Suprapubic skin (tissue), 4 donors: ENCODE measurements at regions not wholly inside any gene's neighbourhood (a gene's known extent, or its start where the extent isn't known, plus 50 kb on each side); places are given as distances from the start of the nearest gene placed in this dataset.

Source experiments
- DNase-seq, 2 donors: peaks; one replicate each; pipeline ENCODE4 v3.0.0-alpha.2; 2019; ENCODE audit warnings: low spot score in 2 of 2
- H3K27ac ChIP-seq: fragments of 200-600 bp; sonication (generic); one replicate; pipeline ENCODE4 v1.5.1; 2019
- H3K27me3 ChIP-seq: fragments of 200-600 bp; sonication (generic); one replicate; pipeline ENCODE4 v1.5.1; 2019
- H3K36me3 ChIP-seq: fragments of 200-600 bp; sonication (generic); one replicate; pipeline ENCODE4 v1.5.1; 2019
- H3K4me1 ChIP-seq: fragments of 200-600 bp; sonication (generic); one replicate; pipeline ENCODE4 v1.5.1; 2019
- H3K4me3 ChIP-seq: fragments of 200-600 bp; sonication (generic); one replicate; pipeline ENCODE4 v1.5.1; 2019; ENCODE audit warnings: mild to moderate bottlenecking
- H3K9me3 ChIP-seq: fragments of 200-600 bp; sonication (generic); one replicate; pipeline ENCODE4 v1.5.1; 2019
- EP300 ChIP-seq: sonication (generic); formaldehyde crosslinking; IDR thresholded peaks from one replicate; pipeline ENCODE4 v1.6.1; 2017; ENCODE audit warnings: antibody characterized with exemption
- POLR2A ChIP-seq, 2 donors: fragments of 450-650 bp; IDR thresholded peaks; one replicate each; pipeline ENCODE4 v1.6.1; 2017; ENCODE audit warnings: antibody characterized with exemption in 2 of 2, mild to moderate bottlenecking in 2 of 2, moderate library complexity in 2 of 2
- POLR2AphosphoS5 ChIP-seq, 3 donors: sonication (generic); formaldehyde crosslinking; IDR thresholded peaks; one replicate each; pipeline ENCODE4 v1.6.1; 2017; ENCODE audit warnings: antibody characterized with exemption in 3 of 3
- WGBS: methylation state at CpG from one replicate; pipeline ENCODE4 v1.1.5; 2018; 5-methylcytosine and 5-hydroxymethylcytosine counted together
- TF ChIP-seq, protein P1 (sequence below), 2 donors: fragments of 200-600 bp in 1 of 2; fragments of 450-650 bp in 1 of 2; sonication (generic) in 1 of 2; IDR thresholded peaks; one replicate each; pipeline ENCODE4 v1.5.1; 2016 to 2019; ENCODE audit warnings: antibody characterized with exemption in 2 of 2, mild to moderate bottlenecking in 1 of 2, moderate library complexity in 1 of 2

DNA sequence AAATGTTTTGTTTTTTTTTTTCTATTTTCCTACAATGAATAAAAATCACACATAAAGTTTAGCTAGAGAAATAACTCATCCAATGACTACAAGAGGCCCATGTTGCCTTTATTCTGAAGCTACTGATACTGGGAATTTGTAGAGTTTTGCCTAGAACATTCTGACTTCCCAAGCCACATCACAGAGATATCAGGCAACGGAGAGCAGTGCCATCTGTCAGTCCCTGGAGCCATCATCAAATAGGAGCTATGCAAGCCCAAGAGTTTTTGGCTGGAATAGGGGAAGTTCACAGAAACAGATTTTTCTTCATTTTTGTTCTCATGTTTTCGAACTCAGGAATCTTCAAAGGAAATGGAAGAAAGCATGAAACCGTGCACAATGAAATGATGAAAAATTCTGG is 896.6 kb downstream of the TLE1 start:
- WGBS: 67% methylated on average over 3 of the region's 3 CpGs
- Histone ChIP-seq H3K27ac (no peak overlapping the region), H3K4me1 (peaks cover 27% of the 10 kb centered on the region), H3K36me3 (no peaks in the 10 kb centered on the region), H3K9me3 (no peaks in the 10 kb centered on the region), H3K4me3 (no peak overlapping the region), H3K27me3 (no peaks in the 10 kb centered on the region)
- TF ChIP-seq POLR2AphosphoS5 (IDR thresholded peaks at IDR 0.05) (no peak), EP300 (no peak), POLR2A (IDR thresholded peaks at IDR 0.05) (no peak)
- TF ChIP-seq, protein P1, sequence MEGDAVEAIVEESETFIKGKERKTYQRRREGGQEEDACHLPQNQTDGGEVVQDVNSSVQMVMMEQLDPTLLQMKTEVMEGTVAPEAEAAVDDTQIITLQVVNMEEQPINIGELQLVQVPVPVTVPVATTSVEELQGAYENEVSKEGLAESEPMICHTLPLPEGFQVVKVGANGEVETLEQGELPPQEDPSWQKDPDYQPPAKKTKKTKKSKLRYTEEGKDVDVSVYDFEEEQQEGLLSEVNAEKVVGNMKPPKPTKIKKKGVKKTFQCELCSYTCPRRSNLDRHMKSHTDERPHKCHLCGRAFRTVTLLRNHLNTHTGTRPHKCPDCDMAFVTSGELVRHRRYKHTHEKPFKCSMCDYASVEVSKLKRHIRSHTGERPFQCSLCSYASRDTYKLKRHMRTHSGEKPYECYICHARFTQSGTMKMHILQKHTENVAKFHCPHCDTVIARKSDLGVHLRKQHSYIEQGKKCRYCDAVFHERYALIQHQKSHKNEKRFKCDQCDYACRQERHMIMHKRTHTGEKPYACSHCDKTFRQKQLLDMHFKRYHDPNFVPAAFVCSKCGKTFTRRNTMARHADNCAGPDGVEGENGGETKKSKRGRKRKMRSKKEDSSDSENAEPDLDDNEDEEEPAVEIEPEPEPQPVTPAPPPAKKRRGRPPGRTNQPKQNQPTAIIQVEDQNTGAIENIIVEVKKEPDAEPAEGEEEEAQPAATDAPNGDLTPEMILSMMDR (IDR thresholded peaks at IDR 0.05): no peak
- no peak for DNase-seq

DNA sequence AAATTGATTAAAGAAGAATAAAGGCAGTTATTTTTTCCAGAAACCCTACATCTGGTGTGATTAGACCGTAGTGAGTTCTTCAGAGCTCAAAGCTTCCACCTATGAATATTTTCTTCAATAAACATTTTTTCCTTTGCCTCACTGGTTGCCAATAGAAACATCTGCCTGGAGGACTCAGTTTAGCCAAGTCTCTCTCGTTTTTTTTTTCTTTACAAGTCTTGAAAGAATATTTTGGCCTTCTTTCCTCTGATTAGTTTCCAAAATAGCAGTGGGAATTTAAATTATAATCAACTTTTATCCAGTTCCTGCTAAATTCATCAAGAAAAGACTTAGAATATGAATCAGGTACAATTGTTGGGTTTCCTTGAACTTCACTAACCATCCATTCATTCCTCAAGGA is 897.5 kb downstream of the TLE1 start:
- Histone ChIP-seq H3K27ac (no peak overlapping the region), H3K9me3 (no peaks in the 10 kb centered on the region), H3K36me3 (no peaks in the 10 kb centered on the region), H3K4me3 (no peak overlapping the region), H3K4me1 (peaks cover 18% of the 10 kb centered on the region), H3K27me3 (no peaks in the 10 kb centered on the region)
- DNase-seq: no peak
- WGBS: 37% methylated on average over 2 of the region's 2 CpGs
- TF ChIP-seq POLR2A (IDR thresholded peaks at IDR 0.05) (no peak), POLR2AphosphoS5 (IDR thresholded peaks at IDR 0.05) (no peak), EP300 (no peak)
- TF ChIP-seq, protein P1 (IDR thresholded peaks at IDR 0.05): no peak

DNA sequence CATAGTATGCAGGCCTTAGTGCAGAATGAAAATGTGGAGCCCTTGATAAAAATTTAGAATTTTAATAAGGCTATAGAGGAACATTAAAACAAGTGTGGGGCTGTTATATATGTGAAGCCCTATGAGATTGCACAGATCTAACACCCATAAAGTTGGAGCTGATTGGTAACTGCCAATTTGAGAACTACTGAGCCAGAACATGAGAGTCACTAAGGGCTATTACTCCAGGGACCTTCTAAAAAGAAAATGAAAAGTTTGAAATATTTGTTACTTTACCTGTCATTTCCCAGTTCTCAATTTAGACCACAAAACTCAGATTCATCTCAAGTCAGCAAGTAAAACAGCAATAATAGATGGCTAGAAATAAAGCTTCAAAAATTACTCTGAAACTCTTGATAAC is 898.6 kb downstream of the TLE1 start:
- no peak for TF ChIP-seq POLR2AphosphoS5 (IDR thresholded peaks at IDR 0.05)
- TF ChIP-seq, protein P1 (IDR thresholded peaks at IDR 0.05): no peak
- no peak for TF ChIP-seq EP300
- TF ChIP-seq POLR2A (IDR thresholded peaks at IDR 0.05): no peak
- no peak for DNase-seq
- Histone ChIP-seq H3K4me3 (no peak overlapping the region), H3K9me3 (no peaks in the 10 kb centered on the region), H3K4me1 (peaks cover 12% of the 10 kb centered on the region), H3K27ac (no peak overlapping the region), H3K36me3 (no peaks in the 10 kb centered on the region), H3K27me3 (no peaks in the 10 kb centered on the region)

DNA sequence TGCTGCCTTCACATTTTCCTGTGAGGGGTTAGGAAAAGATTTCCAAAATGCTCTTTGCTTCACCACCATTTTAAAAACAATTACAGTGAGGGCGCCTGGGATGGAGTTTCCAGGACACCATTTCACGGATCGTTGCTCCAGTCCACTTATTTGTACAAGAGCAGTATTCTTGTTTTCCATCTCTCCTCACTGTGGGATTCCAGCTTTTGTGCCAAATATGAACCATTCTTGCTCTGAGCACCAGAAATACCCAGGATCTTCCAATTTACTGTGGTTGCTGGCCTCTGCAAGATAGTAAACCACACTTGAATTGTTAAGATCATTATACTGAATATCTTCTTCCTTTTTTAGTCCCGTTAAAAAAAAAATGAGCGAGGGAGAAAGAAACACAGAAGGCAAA is 899.5 kb downstream of the TLE1 start:
- Histone ChIP-seq H3K27me3 (no peaks in the 10 kb centered on the region), H3K4me1 (peaks cover 9% of the 10 kb centered on the region), H3K27ac (no peak overlapping the region), H3K4me3 (no peak overlapping the region), H3K9me3 (no peaks in the 10 kb centered on the region), H3K36me3 (no peaks in the 10 kb centered on the region)
- no peak for TF ChIP-seq POLR2AphosphoS5 (IDR thresholded peaks at IDR 0.05)
- TF ChIP-seq POLR2A (IDR thresholded peaks at IDR 0.05): no peak
- TF ChIP-seq, protein P1 (IDR thresholded peaks at IDR 0.05): no peak
- no peak for TF ChIP-seq EP300
- DNase-seq: no peak
- 70% methylated on average over 5 of the region's 5 CpGs for whole genome bisulfite sequencing

DNA sequence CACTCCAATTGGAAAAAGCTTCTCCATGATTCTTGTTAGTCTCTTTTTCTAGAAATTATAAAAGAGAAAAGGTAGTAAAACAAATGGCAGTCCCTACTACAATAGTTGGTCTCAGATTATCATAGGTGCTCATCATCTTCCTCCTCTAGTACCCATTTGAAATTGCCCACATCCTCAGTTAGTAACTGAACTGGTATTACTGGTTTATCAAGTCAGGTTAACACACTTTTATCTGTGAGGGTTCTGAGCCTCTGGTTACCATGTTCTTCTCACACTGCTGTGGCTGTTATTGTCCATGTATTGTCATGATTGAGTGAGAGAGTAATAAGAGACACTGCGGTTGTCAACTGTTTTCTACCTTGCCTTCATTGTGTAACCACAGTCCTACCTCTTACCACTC is 901.7 kb downstream of the TLE1 start:
- Histone ChIP-seq H3K36me3 (no peaks in the 10 kb centered on the region), H3K27ac (no peak overlapping the region), H3K27me3 (no peaks in the 10 kb centered on the region), H3K4me1 (no peaks in the 10 kb centered on the region), H3K9me3 (no peaks in the 10 kb centered on the region), H3K4me3 (no peak overlapping the region)
- 84% methylated on average over 1 of the region's 1 CpG for WGBS
- TF ChIP-seq POLR2AphosphoS5 (IDR thresholded peaks at IDR 0.05): no peak
- no peak for TF ChIP-seq POLR2A (IDR thresholded peaks at IDR 0.05)
- DNase-seq: no peak

DNA sequence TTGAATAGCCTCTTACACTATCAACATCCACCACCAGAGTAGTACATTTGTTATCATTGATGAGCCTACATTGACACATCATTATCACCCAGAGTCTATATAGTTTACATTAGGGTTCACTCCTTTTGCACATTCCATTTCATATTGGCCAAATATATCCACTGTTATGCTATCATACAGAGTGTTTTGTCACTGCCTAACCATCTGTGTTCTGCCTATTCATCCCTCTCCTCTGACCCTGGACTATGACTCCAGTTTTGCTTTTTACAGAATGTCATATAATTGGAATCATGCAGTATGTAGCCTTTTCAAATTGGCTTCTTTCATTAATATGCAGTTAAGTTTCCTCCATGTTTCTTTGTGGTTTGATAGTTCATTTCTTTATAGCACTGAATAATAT is 904.7 kb downstream of the TLE1 start:
- Histone ChIP-seq H3K9me3 (no peaks in the 10 kb centered on the region), H3K27ac (no peak overlapping the region), H3K27me3 (no peaks in the 10 kb centered on the region), H3K36me3 (no peaks in the 10 kb centered on the region), H3K4me3 (no peak overlapping the region), H3K4me1 (no peaks in the 10 kb centered on the region)
- TF ChIP-seq POLR2A (IDR thresholded peaks at IDR 0.05): no peak
- no peak for TF ChIP-seq EP300
- no peak for TF ChIP-seq POLR2AphosphoS5 (IDR thresholded peaks at IDR 0.05)
- TF ChIP-seq, protein P1 (IDR thresholded peaks at IDR 0.05): no peak
- DNase-seq: no peak
